ENCODE measurements at regions not wholly inside any gene's neighbourhood (a gene's known extent, or its start where the extent isn't known, plus 50 kb on each side); places are given as distances from the start of the nearest gene placed in this dataset.
A peak's percentile ranks its signal among the peaks of the same experiment; 100 is the strongest.

DNA sequence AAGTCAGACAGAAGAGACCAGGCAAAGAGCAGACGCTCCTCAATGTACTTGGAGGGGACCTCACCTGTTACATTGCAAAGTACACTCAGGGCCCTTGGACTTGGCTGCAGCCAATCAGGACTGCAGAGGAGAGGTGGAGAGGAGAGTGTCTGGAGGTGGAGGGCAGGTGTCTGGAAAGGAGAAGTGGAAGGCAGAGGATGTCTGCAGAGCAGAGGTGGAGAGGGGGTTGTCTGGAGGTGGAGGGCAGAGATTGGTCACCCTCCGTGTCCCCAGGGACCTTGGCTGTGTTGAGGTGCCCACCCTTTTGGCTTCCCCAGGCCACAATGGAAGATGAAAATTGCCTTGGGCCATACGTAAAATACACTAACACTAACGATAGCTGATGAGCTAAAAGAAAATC is 241.3 kb upstream of the IRX2 start:
- DNase-seq (no peak), ATAC-seq (no peak)
- Histone ChIP-seq H3K4me1 (no peaks in the 10 kb centered on the region), H3K9me3 (no peaks in the 10 kb centered on the region), H3K4me3 (no peak overlapping the region), H3K36me3 (replicated peaks in 1 of 2; ENCODE audit: insufficient read depth in 1 of 2, low read depth in 2 of 2) (no peaks in the 10 kb centered on the region), H3K27ac (no peak overlapping the region), H3K27me3 (peaks cover 0 to 3% of the 10 kb centered on the region in 2 donors)
- intact Hi-C loops (cut with DNase I): no loop called here
- no peak for TF ChIP-seq POLR2A (IDR thresholded peaks at IDR 0.05)
- TF ChIP-seq, protein P1, sequence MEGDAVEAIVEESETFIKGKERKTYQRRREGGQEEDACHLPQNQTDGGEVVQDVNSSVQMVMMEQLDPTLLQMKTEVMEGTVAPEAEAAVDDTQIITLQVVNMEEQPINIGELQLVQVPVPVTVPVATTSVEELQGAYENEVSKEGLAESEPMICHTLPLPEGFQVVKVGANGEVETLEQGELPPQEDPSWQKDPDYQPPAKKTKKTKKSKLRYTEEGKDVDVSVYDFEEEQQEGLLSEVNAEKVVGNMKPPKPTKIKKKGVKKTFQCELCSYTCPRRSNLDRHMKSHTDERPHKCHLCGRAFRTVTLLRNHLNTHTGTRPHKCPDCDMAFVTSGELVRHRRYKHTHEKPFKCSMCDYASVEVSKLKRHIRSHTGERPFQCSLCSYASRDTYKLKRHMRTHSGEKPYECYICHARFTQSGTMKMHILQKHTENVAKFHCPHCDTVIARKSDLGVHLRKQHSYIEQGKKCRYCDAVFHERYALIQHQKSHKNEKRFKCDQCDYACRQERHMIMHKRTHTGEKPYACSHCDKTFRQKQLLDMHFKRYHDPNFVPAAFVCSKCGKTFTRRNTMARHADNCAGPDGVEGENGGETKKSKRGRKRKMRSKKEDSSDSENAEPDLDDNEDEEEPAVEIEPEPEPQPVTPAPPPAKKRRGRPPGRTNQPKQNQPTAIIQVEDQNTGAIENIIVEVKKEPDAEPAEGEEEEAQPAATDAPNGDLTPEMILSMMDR (IDR thresholded peaks at IDR 0.05): no peak
- 66 to 75% methylated on average over 4 of the region's 4 CpGs for WGBS, 2 donors

DNA sequence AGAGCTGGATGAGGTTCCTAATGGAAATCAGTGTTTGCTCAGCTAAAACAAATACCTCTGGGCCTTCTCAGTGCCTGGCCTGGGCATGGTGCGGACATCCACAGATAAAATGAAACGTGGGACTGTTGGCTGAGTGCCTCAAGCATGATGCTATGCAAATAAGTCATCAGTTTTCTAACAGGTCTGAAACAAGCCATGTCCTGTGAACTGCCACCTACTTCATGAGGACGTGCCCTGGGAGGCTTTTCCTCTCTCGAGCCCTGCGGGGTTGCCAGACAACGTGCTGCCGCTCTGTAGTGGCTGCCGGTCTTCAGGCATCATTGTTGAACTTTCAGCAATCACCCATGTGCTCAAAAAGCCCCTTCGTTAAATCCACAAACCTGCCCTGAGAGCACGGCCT is 240.4 kb upstream of the IRX2 start:
- Histone ChIP-seq H3K27me3 (peaks cover 0 to 3% of the 10 kb centered on the region in 2 donors), H3K4me1 (no peaks in the 10 kb centered on the region), H3K36me3 (replicated peaks in 1 of 2; ENCODE audit: insufficient read depth in 1 of 2, low read depth in 2 of 2) (no peaks in the 10 kb centered on the region), H3K9me3 (no peaks in the 10 kb centered on the region), H3K4me3 (no peak overlapping the region), H3K27ac (no peak overlapping the region)
- DNase-seq (peak; percentile 13 to 62 (median 48)), ATAC-seq (peak; percentile 42)
- WGBS, 2 donors: 11 to 15% methylated on average over 7 to 10 of the region's 10 CpGs
- TF ChIP-seq, protein P1 (IDR thresholded peaks at IDR 0.05): no peak
- TF ChIP-seq POLR2A (IDR thresholded peaks at IDR 0.05): no peak
- intact Hi-C loops (cut with DNase I): no loop called here

DNA sequence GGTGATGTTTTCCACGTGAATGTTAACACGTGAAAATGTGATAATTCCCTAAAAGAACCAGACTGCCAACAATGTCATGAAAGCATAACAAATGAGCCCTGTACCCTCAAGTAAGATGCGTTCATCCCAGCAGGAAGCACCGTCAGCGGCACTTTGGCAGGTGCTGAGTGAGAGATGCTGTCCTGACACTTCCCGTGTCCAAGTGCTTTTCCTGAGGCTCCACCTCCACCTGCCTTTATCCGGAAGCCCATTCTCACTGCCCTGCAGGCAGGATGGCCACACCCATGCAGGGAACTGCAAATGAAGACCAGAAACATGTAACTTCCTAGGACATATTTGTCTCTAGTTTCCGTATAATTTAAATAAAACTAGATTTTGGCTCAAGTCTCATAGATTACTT is 238.0 kb upstream of the IRX2 start:
- Histone ChIP-seq H3K36me3 (replicated peaks in 1 of 2; ENCODE audit: insufficient read depth in 1 of 2, low read depth in 2 of 2) (no peaks in the 10 kb centered on the region), H3K9me3 (no peaks in the 10 kb centered on the region), H3K27me3 (peaks cover 0 to 3% of the 10 kb centered on the region in 2 donors), H3K4me1 (no peaks in the 10 kb centered on the region), H3K27ac (no peak overlapping the region), H3K4me3 (no peak overlapping the region)
- intact Hi-C loops (cut with DNase I): no loop called here
- DNase-seq (no peak), ATAC-seq (no peak)
- 24 to 33% methylated on average over 8 of the region's 8 CpGs for WGBS, 2 donors
- TF ChIP-seq POLR2A (IDR thresholded peaks at IDR 0.05): no peak
- TF ChIP-seq, protein P1 (IDR thresholded peaks at IDR 0.05): no peak

DNA sequence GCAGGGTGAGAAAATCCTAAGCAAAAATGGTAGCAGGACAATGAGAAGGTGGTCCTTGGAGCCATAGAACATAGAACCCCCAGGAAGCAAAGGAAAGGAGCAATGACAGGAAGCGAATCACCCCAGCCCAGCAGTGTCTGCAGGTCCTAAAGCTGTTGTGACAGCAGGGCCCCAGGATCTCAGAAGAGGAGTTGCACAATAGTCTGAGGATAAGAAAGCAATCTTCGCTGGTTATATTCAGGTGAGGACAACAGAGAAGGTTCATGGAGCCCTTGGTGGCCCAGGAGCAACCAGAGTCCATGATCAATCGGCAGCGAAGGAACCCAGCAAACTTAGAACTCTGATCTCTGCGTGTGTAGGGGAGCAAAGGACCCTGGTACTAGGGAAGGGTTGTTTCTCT is 234.8 kb upstream of the IRX2 start:
- no peak for TF ChIP-seq POLR2A (IDR thresholded peaks at IDR 0.05)
- TF ChIP-seq, protein P1 (IDR thresholded peaks at IDR 0.05): no peak
- no peaks in the 10 kb centered on the region for H3K4me1 ChIP-seq
- no peak overlapping the region for H3K4me3 ChIP-seq
- WGBS, 2 donors: 75 to 78% methylated on average over 5 of the region's 5 CpGs
- peaks cover 0 to 3% of the 10 kb centered on the region in 2 donors for H3K27me3 ChIP-seq
- intact Hi-C loops (cut with DNase I): no loop called here
- no peaks in the 10 kb centered on the region for H3K9me3 ChIP-seq
- no peak overlapping the region for H3K27ac ChIP-seq
- no peaks in the 10 kb centered on the region for H3K36me3 ChIP-seq (replicated peaks in 1 of 2; ENCODE audit: insufficient read depth in 1 of 2, low read depth in 2 of 2)
- ATAC-seq (no peak), DNase-seq (no peak)

DNA sequence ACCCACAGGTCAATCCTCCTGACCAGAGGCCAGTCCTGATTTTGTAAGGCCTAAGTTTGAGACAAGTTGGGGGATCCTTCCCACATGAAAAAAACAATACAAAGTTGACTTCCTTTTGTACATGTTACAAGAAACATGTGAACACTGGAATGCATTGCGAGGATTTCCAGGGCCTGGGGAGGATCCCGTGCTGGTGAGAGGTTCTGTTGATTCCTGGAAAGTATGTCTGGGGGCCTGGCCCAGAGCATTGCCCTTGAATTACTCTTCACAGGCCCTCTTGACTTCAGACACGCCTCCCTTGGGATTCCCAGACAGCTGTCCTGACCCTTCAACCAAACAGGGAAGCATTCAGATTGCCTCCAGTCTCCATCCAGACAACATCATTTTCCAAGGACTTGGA is 234.2 kb upstream of the IRX2 start:
- Histone ChIP-seq H3K27me3 (peaks cover 0 to 3% of the 10 kb centered on the region in 2 donors), H3K27ac (no peak overlapping the region), H3K36me3 (replicated peaks in 1 of 2; ENCODE audit: insufficient read depth in 1 of 2, low read depth in 2 of 2) (no peaks in the 10 kb centered on the region), H3K9me3 (no peaks in the 10 kb centered on the region), H3K4me1 (no peaks in the 10 kb centered on the region), H3K4me3 (no peak overlapping the region)
- DNase-seq (no peak), ATAC-seq (no peak)
- WGBS, 2 donors: 44 to 57% methylated on average over 3 of the region's 3 CpGs
- intact Hi-C loops (cut with DNase I): no loop called here
- TF ChIP-seq POLR2A (IDR thresholded peaks at IDR 0.05): no peak
- TF ChIP-seq, protein P1 (IDR thresholded peaks at IDR 0.05): no peak

Data from body of pancreas (tissue), 4 donors.